ENCODE measurements at regions not wholly inside any gene's neighbourhood (a gene's known extent, or its start where the extent isn't known, plus 50 kb on each side); places are given as distances from the start of the nearest gene placed in this dataset.
"Not testable (repeated sequence)": the region's sequence is repeated elsewhere in the genome, so short reads cannot be mapped to it uniquely, and the experiment has no call there.

DNA sequence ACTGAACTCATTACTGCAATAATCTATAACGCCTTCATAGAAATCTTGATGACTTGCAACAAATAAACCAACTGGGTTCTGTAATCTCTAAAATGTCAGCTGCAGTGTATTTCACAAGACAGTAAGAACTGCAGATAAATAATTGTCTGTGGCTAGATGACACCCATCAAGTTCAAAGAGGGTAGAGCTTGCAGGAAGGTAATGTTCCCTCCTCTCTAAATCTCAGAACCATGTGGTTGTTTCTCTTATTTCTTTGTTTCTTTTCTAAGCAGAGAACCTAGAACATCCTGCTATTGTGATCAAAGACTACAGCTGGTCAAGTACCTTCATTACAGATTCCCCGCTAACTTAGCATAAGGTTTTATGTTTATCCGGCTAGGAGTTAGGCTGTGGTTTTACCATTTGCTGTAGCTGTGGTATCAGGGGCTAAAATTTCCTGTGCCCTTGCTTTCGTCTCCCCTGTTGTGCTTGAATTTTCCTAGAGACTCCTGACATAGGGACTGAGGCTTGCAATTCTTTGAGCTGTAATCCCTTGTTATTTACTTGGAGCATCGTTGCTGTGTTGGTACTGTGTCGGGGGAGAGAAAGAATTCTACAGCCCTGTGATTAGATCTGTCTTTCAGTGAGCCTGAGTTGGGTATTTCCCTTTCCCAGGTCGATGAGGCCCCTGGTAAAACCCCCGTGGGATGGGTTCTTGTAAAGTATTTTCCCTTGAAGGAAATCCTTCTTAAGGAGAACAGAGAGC lies 253.1 kb upstream of the BTG1 start:
- no peak for DNase-seq (ENCODE audit: low spot score)

DNA sequence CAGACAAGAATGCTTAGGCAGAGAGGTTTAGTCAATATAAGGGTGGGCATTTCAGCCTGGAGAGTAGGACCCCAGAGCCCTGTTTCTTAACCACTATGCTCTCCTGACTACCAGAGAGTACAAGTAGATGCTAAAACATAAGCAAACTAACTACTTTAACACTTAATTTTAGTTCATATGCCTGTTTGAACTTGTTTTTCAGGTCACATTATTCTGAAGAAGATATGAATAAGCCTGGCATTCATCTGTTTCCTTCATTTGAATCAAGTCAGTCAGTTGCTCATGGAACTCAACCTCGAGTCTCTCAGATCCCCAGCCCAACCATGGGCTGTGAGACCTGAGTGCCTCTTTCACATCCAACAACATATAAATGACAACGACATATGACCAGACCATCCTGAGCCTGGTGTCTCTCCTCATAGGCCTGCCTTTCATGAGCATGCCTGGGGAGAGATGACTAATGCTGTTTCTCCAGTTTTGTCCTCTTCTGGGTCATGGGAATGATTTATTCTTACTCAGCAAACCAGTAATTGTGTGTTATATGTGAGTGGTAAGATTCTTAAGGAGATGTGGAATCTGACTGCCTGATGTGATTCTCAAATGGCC lies 251.1 kb upstream of the BTG1 start:
- DNase-seq (ENCODE audit: low spot score) = no peak

DNA sequence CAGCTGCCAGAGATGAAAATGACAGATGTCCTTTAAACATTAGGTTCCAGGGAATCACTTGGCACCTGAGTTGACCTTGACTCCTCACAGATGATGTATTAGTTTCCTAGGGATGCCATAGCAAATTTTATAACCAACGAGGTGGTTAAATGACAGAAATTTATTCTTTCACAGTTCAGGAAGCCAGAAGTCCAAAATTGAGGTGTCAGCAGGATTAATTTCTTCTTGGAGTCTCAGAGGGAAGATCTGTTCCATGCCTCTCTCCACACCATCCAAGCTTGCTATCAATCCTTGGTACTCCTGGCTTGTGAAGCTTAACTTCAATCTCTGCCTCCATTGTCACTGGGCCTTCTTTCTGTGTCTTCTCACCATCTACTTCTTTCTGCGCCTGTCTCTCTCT lies 249.7 kb upstream of the BTG1 start:
- no peak for DNase-seq (ENCODE audit: low spot score)

DNA sequence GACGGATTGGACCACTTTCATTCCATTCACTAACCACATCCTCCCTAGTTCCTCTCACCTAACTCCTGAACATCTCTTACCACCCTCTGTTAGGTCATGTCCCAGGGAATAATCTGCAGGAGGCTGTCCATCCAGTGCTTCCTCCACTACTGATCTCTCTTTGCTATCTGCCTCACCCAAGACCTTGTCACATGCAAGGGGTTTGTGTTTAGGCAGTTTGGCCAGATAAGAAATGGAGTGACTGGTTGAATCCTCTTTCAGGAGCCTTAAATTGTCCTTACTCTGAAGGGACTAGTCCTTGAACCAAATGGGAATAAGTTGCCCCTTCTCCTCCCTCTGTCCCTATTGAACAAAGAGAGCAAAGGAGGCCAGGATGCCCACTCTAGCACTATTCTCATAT lies 249.2 kb upstream of the BTG1 start:
- no peak for DNase-seq (ENCODE audit: low spot score)

DNA sequence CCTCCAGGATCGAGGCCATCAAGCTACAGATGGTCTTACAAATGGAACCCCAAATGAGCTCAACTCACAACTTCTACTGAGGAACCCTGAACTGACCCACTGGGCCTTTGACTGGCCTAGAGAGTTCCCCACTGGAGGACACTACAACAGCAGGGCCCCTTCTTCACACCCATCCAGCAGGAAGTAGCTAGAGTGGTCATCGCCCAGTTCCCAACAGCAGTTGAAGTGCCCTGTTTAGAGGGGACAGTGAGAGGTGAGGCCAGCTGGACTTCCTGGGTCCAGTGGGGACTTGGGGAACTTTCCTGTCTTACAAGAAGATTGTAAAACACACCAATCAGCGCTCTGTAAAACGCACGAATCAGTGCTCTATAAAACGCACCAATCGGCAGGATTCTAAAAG lies 247.9 kb upstream of the BTG1 start:
- no peak for DNase-seq (ENCODE audit: low spot score)

DNA sequence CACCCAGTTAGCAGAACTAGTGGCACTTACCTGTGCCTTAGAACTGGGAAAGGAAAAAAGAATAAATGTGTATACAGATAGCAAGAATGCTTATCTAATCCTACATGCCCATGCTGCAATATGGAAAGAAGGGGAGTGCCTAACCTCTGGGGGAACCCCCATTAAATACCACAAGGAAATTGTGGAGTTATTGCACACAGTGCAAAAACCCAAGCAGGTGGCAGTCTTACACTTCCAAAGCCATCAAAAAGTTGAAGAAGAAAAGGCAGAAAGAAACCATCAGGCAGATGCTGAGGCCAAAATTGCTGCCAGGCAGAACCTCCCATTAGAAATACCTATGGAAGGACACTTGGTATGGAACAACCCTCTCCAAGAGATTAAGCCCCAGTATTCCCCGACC lies 246.1 kb upstream of the BTG1 start:
- not testable (repeated sequence) for DNase-seq (ENCODE audit: low spot score)

DNA sequence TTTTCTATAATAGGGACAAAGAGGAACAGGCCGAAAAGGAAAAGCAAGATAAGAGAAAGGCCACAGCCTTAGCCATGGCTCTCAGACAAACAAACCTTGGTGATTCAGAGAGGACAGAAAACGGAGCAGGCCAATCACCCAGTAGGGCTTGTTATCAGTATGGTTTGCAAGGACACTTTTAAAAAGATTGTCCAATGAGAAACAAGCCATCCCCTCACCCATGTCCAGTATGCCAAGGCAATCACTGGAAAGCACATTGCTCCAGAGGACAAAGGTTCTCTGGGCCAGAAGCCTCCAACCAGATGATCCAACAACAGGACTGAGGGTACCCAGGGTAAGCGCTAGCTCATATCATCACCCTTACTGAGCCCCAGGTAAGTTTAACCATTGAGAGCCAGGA lies 243.8 kb upstream of the BTG1 start:
- no peak for DNase-seq (ENCODE audit: low spot score)

DNA sequence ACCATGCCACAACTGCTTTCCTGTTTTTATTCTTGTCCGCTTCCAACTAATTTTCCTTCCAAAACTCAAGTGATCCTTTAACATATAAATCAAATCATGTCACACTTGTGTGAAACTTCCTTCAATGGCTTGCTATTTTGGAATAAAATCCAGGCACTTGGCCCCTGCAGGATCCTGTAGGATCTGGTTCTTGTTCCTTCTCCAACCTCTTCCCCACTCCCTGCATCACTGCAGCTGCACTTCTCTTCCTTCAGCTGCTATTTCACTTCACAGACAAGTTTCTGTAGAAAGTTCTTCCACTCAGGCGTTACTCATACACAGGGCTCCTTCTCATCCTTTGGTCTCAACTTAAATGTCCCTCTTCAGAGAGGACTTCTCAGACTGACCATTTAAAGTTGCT lies 239.7 kb upstream of the BTG1 start:
- DNase-seq (ENCODE audit: low spot score) = no peak

DNA sequence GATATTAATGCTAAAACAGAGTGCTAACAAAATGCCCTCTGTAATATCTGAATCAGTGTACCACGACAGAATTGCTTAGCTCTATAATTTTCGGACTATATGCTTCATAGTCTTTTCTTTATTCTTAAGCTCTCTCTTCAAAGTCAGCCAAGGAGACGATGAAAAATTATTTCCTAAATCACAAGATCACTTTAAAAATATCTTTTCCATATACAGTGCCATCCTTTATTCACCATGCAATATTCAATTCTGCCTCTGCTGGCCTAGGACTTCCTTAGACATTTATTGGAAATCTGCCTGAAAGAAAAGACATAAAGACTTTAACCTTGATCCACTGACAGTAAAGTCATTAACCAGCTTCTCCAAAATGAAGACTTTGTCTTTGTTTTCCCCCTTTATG lies 238.9 kb upstream of the BTG1 start:
- DNase-seq (ENCODE audit: low spot score) = no peak

DNA sequence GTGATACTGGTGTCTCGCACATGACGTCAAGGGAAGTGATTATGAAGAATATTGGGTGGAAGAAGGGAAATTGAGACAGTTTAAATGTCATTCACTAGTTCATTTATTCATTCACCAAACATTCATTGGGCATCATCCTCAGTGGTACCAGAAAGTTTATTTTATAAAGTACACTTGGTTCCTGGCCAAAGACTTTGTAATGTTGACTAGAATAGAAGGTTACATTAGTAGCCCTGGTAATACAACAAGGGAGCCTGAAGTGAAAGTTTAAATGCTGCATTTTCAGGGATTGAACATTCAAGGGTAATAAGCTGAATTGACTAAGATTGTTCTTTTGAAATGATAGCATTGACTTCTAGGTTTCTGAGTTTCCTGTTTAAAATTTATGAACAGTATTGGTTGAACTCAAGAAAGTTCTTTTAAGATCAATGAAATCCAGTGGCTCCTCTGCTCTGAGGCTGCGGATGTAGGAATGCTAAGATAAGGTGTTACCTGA lies 236.8 kb upstream of the BTG1 start:
- DNase-seq (ENCODE audit: low spot score) = no peak

DNA sequence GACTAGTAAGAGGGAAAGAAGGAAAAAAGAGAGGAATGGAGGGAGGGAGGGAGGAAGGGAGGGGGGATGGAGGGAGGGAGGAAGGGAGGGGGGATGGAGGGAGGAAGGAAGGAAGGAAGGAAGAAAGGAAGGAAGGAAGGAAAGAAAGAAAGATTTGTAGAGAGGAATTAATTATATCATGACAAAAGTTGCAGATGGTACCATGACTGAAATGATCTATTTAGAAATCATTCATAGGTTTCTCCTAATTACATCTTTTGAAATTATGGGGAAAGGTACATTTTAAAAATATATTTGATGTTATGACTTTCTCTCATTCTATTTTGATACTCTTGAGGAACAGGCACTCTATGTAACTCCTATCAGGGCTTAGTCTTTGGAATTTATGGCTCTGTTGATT lies 236.2 kb upstream of the BTG1 start:
- no peak for DNase-seq (ENCODE audit: low spot score)

DNA sequence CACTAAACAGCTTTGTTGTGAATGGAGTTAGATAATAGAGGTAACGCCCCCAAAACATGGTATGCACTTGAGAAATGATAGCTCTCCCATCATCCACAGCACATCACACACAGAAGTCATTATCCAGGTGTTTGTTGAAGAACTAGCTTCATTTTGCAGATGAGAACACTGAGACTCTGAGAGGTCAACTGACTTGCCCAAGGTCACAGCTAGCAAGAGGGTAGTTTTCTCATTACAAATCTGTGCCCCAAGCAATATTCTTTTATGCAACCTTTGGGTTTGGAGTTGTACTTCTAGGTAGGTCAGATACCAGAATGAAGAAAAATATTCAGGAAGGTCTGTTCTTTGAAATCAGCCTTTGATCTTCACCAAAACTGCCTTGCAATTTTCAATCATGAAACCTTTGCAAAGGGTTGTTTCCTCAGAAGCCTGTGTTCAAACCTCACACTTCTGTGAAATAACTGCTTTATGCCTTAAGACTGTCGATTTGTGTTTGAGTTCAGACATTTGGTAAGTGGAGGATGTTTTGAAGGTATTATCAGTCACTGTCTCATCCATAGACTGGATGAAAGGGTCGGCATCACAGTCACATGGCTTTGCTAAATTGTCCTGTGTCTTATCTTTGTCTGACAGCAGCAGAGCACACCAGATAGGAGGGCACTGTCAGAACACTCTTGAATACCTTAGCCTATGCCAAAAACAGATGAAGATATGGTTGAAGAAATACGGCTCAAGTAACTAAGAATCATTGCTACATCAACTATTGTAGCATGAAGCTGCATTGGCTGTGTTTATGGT lies 233.2 kb upstream of the BTG1 start:
- no peak for DNase-seq (ENCODE audit: low spot score)

DNA sequence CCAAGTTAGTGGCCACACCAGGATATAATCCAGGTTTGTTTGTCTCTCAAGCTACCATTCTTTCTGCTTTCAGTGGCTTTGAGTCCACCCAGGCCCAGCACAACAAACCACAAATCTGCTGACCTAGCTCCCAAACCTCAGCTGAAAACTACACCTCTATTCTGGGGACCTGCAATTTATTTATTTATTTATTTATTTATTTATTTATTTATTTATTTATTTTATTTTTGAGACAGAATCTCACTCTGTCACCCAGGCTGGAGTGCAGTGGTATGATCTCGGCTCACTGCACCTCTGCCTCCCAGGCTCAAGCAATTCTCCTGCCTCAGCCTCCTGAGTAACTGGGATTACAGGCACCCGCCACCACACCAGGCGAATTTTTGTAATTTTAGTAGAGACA lies 229.9 kb upstream of the BTG1 start:
- DNase-seq (ENCODE audit: low spot score) = not testable (repeated sequence)

DNA sequence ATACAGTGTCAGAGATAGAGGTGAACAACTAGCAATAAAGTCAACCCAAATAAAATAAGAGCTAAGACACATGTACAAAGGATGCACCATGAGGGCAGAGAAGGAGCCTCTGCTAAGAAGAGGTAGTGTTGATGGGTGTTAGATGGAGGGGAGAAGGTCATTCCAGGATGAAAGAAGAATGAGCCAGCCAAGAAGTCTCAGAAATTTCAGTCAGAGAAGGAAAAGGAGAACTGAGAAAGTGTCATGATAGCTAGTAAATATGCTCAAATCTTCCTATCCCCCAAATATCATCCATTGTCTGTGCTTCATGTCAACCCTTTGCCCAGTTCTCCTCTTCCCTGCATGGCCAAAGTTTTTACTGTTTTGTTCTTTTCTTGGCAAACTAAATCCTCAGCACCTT lies 225.2 kb upstream of the BTG1 start:
- no peak for DNase-seq (ENCODE audit: low spot score)

DNA sequence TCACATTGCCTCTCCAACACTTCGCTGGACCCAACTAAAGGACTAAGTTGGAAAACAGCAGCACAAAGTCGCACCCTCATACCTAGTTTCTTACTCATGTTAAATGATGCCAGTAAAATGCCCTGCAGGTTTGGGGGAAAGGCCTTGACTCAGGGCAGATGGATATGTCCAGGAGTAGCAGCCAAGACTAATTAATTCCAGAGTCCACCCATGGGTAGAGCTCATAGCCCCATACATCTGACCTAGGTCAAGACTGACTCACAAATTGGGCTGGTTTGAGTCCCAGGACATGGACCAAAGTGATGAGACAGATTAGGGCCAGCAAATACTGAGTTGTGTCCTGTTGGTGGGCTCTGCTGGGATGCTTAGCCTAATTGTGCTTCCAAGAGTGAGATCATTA lies 224.0 kb upstream of the BTG1 start:
- DNase-seq (ENCODE audit: low spot score) = no peak

DNA sequence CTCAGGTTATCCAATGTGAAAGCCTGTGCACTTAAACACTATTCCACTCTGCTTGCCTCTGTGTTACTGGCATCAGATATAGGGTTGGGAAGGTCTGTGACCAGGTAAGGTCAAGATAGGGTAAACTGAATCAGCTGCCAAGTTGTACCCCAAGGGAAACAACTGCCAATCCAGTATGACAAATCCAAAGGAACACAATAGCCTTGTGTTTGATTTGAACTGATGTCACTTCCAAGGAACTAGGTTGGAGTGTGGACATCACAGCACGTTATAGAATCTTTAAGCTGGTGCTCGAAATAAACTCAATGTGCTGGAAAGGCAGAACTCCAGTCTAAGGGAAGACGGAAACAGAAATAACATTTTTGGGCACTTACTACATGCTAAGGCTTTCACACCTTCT lies 223.4 kb upstream of the BTG1 start:
- DNase-seq (ENCODE audit: low spot score) = no peak

DNA sequence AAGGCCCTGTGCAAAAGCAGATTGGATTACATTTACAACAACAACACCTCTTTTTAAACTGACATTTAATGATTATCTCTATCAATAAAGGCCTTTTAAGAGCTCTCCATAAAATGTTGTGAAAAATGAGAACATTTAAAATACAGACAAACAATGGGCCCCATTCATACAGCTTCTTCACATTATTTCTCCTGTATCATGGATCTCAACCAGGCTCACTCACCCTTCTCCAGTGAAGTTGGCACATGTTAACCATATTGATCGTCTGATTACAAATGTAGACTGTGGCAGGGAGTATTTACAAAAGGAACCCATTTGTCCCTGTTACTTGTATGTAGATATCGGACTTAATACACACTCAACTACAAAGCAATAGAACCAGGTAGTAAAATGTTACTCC lies 220.2 kb upstream of the BTG1 start:
- DNase-seq (ENCODE audit: low spot score) = no peak

DNA sequence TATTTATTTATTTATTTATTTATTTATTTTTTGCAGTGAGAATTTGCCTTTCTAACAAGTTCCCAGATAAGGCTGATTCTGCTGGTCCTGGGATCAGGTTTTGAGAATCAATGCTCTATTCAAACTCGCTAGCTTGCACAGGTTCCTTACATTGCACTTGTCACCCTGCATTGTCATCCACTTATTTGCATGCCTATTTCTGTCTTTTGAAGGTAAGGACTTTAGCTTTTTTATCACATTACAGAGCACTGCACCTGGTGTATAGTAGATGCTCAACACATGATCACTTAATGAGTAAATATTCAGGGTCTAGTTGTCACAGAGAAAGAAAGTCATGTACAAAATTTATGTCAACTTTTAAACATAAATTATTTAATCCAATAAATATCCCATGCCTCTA lies 219.7 kb upstream of the BTG1 start:
- no peak for DNase-seq (ENCODE audit: low spot score)

DNA sequence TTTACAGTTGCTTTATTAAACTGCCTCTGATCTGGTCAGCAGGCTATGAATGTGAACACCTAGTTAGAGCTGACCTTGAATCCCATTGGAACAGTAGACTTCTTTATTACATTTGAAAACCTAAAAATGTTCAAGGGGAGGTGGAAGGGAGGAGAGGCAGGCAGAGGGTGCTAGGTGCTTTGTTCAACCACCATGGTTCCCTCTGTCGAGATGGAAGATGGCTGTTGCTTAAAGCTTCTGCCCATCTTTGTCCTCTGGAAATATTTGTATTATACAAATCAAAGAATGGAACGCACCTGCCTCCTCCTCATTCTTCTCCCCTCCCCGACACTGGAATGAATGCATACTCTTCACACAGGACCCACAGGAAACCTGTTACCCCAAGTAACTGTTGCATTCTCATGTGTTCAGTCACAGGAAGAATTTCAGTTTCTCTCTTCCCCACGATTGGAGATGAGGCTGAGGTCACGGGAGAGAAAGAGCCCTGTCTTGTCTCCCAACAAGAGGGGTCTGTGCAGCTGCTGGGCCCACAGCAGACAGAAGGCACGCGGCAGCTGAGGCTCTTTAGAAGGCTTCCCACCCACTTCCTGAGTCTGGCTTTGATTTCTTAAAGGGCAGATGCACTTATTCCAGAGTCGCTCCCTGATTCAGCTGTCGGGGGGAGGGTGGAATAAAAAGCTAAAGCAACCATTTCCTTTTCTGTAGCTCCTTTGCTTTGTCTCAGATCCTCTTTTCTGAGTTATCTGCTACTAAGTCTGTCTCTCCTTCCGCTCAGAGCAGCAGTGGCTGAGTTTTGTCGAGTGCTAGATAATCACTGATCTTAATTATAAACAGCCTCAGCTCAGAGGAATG lies 217.9 kb upstream of the BTG1 start:
- DNase-seq (ENCODE audit: low spot score) = peak; percentile 72

DNA sequence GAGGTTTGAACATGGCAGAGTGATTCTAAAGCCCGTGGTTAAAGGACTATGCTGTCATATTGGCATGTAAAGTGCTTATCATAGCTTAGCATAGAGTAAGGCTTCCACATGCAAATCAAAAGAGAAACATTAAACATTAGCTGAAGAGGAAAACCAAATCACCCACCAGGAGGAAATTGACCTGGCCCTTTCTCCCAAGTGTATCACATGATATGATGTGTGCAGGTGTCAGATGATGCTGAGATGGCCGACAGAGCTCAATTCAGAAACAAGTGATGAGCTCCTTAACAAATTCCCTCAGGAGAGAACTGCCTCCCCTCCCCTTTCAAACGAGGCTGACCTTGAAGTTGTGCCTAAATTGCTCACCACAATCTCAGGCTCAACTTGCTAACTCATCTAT lies 217.1 kb upstream of the BTG1 start:
- DNase-seq (ENCODE audit: low spot score) = no peak

DNA sequence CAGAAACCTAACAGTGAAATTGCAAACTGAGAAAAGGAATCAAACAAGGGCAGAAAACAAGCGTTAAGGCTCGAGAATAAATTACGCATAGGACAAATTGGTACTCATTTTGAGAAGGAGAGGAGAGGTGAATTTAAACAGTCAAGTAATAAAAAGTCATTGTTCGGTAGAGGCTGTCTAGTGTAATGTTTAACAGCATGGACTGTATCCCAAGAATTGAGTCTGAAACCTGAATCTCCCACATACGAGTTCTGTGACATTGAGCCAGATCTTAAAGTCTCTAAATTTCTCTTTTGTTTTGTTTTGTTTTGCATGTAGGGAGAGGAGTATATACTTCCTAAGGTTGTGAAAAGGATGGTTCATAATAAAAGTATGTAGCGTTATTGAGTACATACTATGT lies 216.5 kb upstream of the BTG1 start:
- DNase-seq (ENCODE audit: low spot score) = no peak

DNA sequence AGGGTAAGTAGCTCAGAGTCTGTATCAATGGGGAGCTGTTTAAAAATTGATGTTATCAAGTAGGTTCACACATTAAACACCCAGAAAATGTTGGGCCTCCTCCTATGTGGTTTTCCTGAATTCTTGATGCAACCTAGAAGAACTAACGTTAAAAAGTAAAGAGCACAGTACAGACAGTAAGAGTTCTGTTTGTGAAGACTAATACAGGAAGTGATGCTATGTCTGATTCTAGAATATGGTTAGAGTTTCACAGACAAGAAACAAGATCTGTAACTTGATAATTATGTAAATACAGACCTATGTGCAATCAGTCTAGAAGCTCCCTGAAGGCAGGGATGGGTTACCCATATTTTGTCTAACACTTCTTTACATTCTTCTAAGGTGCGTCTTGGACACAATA lies 214.9 kb upstream of the BTG1 start:
- no peak for DNase-seq (ENCODE audit: low spot score)

Data from globus pallidus (tissue), 1 donor.